GM13976 (cell line): ENCODE measurements at regions not wholly inside any gene's neighbourhood (a gene's known extent, or its start where the extent isn't known, plus 50 kb on each side); places are given as distances from the start of the nearest gene placed in this dataset.

Experiments
- DNase-seq: peaks from one replicate; pipeline ENCODE4 v3.0.0; 2012; ENCODE audit warnings: low spot score
- CTCF ChIP-seq: IDR thresholded peaks from 2 replicates; pipeline ENCODE4 v1.5.1; 2012; ENCODE audit warnings: borderline replicate concordance, mild to moderate bottlenecking; ENCODE audit not compliant: insufficient read depth; ENCODE audit errors: extremely low read depth, missing control alignments, control extremely low read depth
- in situ Hi-C: fragments of 300-500 bp; cut with MboI; formaldehyde crosslinking; loops from one replicate; pipeline ENCODE4 v1.12.0; 2022; ENCODE audit warnings: low sequenced_read_pairs, mixed read lengths, inconsistent platforms; ENCODE audit not compliant: unreplicated experiment

GRCh38 chr6:44028789-44029310 lies 98.4 kb downstream of the MRPL14 start:
- TF ChIP-seq CTCF = no peak
- DNase-seq = no peak
- in situ Hi-C loops = no loop called here

GRCh38 chr6:44025226-44025625 lies 102.0 kb downstream of the MRPL14 start:
- in situ Hi-C loops = no loop called here
- no peak for TF ChIP-seq CTCF
- no peak for DNase-seq

DNA sequence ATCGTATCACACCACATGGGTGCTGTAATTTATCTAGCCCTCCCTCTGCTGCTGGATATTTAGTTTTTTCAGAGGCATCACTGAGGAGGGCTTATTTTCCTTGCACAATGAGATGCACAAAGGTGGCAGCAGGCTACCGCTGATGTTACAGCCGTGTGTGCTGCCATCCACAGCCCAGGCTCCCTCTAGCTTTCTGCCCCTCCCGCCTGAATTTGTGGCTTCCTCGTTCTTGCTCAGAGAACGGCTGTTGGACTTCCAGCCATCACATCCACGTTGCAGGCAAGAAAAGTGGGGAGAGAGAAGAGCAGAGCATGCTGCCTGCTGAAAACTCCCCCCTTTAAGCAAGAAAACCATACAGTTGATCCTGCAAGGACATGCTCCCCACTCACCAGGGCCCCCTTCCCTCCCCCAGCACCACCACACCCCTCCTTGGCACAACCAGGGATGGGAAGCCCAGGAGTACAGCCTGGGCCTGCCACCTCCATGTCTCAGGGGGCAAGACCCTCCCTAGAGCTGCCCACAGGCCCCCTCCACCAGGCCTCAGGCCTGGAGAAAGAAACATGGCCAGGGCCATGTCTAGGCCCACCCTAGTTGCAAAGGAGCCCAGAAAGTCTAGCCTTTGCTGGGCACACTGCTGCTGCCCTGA lies 102.6 kb downstream of the MRPL14 start:
- no peak for TF ChIP-seq CTCF
- in situ Hi-C loops = no loop called here
- DNase-seq = no peak

DNA sequence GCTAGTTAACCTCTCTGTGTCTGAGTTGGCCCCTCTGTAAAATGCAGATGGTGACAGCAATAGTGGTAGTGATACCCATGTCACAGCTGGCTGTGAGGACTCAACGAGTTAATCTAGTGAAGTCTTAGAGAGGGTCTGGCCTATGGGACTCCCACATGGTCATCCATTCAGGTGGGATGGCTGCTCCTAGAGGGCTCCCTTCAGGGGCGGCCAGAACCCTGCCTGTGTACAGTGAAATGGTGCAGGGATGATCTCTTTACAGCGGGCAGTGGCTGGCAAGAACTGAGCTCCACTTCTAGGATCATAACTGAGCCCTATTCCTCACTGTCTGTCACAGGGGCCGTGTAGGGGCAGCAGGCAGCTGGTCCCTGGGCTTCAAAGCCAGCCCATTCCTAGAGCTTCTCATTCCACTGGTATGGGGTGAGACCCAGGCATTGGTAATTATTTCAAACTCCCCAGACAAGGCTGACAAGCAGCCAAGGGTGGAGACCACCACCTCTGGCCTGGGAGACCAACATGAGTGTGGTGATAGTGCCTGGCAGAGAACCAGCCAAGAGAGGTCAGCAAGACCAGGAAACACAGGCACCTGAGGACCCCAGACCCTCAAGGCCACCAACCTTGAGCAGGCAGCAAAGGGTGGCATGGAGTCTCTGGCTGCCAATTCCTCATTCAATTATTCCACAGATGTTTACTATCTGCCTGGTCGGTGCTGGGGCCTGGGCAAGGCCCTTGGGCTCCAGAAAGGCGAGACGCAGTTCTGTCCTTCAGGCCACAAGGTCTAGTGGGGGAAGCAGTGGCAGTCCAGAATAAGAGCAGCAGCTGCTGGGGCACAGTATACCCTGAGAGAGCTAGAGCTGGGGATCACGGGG lies 103.4 kb downstream of the MRPL14 start:
- no peak for DNase-seq
- TF ChIP-seq CTCF = no peak
- in situ Hi-C loops = no loop called here

GRCh38 chr6:44022671-44023352 lies 104.4 kb downstream of the MRPL14 start:
- DNase-seq = no peak
- no peak for TF ChIP-seq CTCF
- in situ Hi-C loops = no loop called here

DNA sequence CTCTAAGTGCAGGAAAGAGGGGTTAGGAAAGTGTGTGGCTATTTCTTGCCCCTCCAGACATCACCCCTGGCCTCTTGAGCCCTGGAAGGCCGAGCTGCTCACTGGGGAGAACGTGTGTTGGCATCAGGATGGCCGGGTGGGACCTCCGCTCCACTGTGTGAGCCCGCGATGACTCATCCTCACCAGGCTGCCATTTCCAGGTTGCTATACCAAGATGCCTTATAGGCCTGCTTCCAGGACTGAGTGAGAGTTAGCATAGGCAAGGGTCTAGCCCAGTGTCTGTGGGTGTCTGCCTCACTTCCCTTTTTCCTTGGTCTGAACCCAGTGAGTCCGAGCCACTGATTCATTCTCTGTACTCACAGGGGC lies 105.0 kb downstream of the MRPL14 start:
- TF ChIP-seq CTCF = no peak
- no peak for DNase-seq
- in situ Hi-C loops = no loop called here
